Psoas muscle (tissue), 7 donors: ENCODE measurements at regions not wholly inside any gene's neighbourhood (a gene's known extent, or its start where the extent isn't known, plus 50 kb on each side); places are given as distances from the start of the nearest gene placed in this dataset.

ENCODE experiments used
- ATAC-seq, 4 donors: fragments of 200-7000 bp; cut with Tn5 transposase; one replicate each; pipeline ENCODE4 v1.9.1; 2020; ENCODE audit warnings: moderate library complexity in 3 of 4, mild to moderate bottlenecking in 2 of 4
- DNase-seq, 2 donors: peaks; one replicate each; pipeline ENCODE4 v3.0.0-alpha.2; 2020
- H3K27ac ChIP-seq: fragments of 200-600 bp; one replicate; pipeline ENCODE4 v1.8.0; 2022
- H3K27me3 ChIP-seq, 3 donors: fragments of 200-600 bp in 1 of 3; one replicate each; pipeline versions ENCODE4 v1.6.1 to v1.8.0; 2013 to 2022; ENCODE audit warnings: low read length in 2 of 3, mild to moderate bottlenecking in 2 of 3, moderate library complexity in 1 of 3; ENCODE audit not compliant: insufficient read depth in 3 of 3
- H3K36me3 ChIP-seq, 2 donors: fragments of 200-600 bp in 1 of 2; one replicate each; pipeline versions ENCODE4 v1.6.1 to v1.8.0; 2013 to 2022; ENCODE audit warnings: low read depth in 1 of 2, mild to moderate bottlenecking in 1 of 2, moderate library complexity in 1 of 2; ENCODE audit not compliant: insufficient read depth in 1 of 2
- H3K4me1 ChIP-seq: fragments of 200-600 bp; one replicate; pipeline ENCODE4 v1.8.0; 2022
- H3K4me3 ChIP-seq: fragments of 200-600 bp; one replicate; pipeline ENCODE4 v1.8.0; 2022; ENCODE audit warnings: mild to moderate bottlenecking
- H3K9me3 ChIP-seq: fragments of 200-600 bp; one replicate; pipeline ENCODE4 v1.8.0; 2022
- CTCF ChIP-seq: fragments of 200-600 bp; IDR thresholded peaks from one replicate; pipeline ENCODE4 v1.8.0; 2022; ENCODE audit warnings: antibody characterized with exemption
- WGBS, 3 donors: extraction: QIAGEN DNeasy Blood & Tissue Kit; methylation state at CpG; one replicate each; pipeline versions ENCODE4 v1.1.6 to v1.1.7; 2013; 5-methylcytosine and 5-hydroxymethylcytosine counted together
- intact Hi-C, 2 donors: fragments of 100-400 bp; cut with DNase I; formaldehyde crosslinking; loops; one replicate each; pipeline versions ENCODE4 v1.11.0 to v1.14.2; 2022
- donor health status: healthy with polysubstance abuse.
- donor health status: DM: no; HTN: no; CAD: no; lungs with moderate emphysema.
- donor health status: Bipolar disorder and iron deficiency.
- donor health status: healthy.
- donor health status: DM: yes; HTN: yes; CAD: no.
- donor health status: DM: no; HTN: no; CAD: no.
- donor health status: DM: yes; HTN: yes; CAD: no.

- ATAC-seq: no peak
- H3K9me3 ChIP-seq: no peaks in the 10 kb centered on the region
- peaks cover 0 to 4% (median 0%) of the 10 kb centered on the region in 3 donors for H3K27me3 ChIP-seq
- no peaks in the 10 kb centered on the region for H3K4me1 ChIP-seq
- intact Hi-C loops: no loop called here
- no peaks in the 10 kb centered on the region for H3K36me3 ChIP-seq
- H3K4me3 ChIP-seq: no peak overlapping the region
- WGBS, 3 donors: 61 to 73% (median 65%) methylated on average over 2 of the region's 2 CpGs
- no peak for DNase-seq
- no peak overlapping the region for H3K27ac ChIP-seq
- TF ChIP-seq CTCF: no peak
Observed at GRCh38 chr15:88748651-88749050, 54.6 kb upstream of the ACAN start.

- Histone ChIP-seq H3K36me3 (no peaks in the 10 kb centered on the region), H3K27me3 (peaks cover 0 to 4% (median 0%) of the 10 kb centered on the region in 3 donors), H3K27ac (no peak overlapping the region), H3K9me3 (no peaks in the 10 kb centered on the region), H3K4me1 (no peaks in the 10 kb centered on the region), H3K4me3 (no peak overlapping the region)
- intact Hi-C loops: no loop called here
- WGBS, 3 donors: 86 to 91% (median 88%) methylated on average over 2 of the region's 2 CpGs
- TF ChIP-seq CTCF: no peak
- ATAC-seq: no peak
- no peak for DNase-seq
Observed at GRCh38 chr15:88749699-88750098, 53.5 kb upstream of the ACAN start.

GRCh38 chr15:88752501-88752900 lies 50.7 kb upstream of the ACAN start:
- Histone ChIP-seq H3K4me3 (no peak overlapping the region), H3K4me1 (no peaks in the 10 kb centered on the region), H3K36me3 (no peaks in the 10 kb centered on the region), H3K27ac (no peak overlapping the region), H3K9me3 (no peaks in the 10 kb centered on the region), H3K27me3 (peaks cover 0 to 4% (median 0%) of the 10 kb centered on the region in 3 donors)
- DNase-seq (no peak), ATAC-seq (no peak)
- intact Hi-C loops: no loop called here
- 39 to 42% (median 40%) methylated on average over 5 of the region's 5 CpGs for WGBS, 3 donors
- TF ChIP-seq CTCF: no peak

GRCh38 chr15:88752951-88753350 lies 50.3 kb upstream of the ACAN start:
- H3K9me3 ChIP-seq: no peaks in the 10 kb centered on the region
- no peak overlapping the region for H3K27ac ChIP-seq
- no peak for DNase-seq
- peaks cover 0 to 4% (median 0%) of the 10 kb centered on the region in 3 donors for H3K27me3 ChIP-seq
- no peak for TF ChIP-seq CTCF
- H3K4me3 ChIP-seq: no peak overlapping the region
- no peaks in the 10 kb centered on the region for H3K4me1 ChIP-seq
- intact Hi-C loops: no loop called here
- ATAC-seq: no peak
- H3K36me3 ChIP-seq: no peaks in the 10 kb centered on the region
